Spinal cord (tissue), 9 donors: ENCODE measurements at regions not wholly inside any gene's neighbourhood (a gene's known extent, or its start where the extent isn't known, plus 50 kb on each side); places are given as distances from the start of the nearest gene placed in this dataset.

Experiments used
- DNase-seq, 6 donors: peaks; one replicate each; pipeline versions ENCODE4 v3.0.0 to v3.0.0-alpha.2; 2013 to 2015; ENCODE audit warnings: low spot score in 6 of 6, low read depth in 4 of 6
- H3K27ac ChIP-seq: one replicate; pipeline ENCODE4 v1.5.1; 2013; ENCODE audit warnings: low read depth, low read length, control low read depth
- H3K27me3 ChIP-seq: one replicate; pipeline ENCODE4 v1.6.1; 2013; ENCODE audit warnings: low read length; ENCODE audit not compliant: control insufficient read depth, insufficient read depth
- H3K36me3 ChIP-seq: one replicate; pipeline ENCODE4 v1.6.1; 2013; ENCODE audit warnings: low read length; ENCODE audit not compliant: control insufficient read depth, insufficient read depth
- H3K4me1 ChIP-seq: one replicate; pipeline ENCODE4 v1.6.1; 2013; ENCODE audit warnings: low read length; ENCODE audit not compliant: control insufficient read depth, insufficient read depth
- H3K4me3 ChIP-seq: one replicate; pipeline ENCODE4 v1.5.1; 2013; ENCODE audit warnings: low read depth, low read length, control low read depth
- H3K9me3 ChIP-seq: one replicate; pipeline ENCODE4 v1.6.1; 2013; ENCODE audit warnings: low read length; ENCODE audit not compliant: control insufficient read depth, insufficient read depth
- whole genome bisulfite sequencing: methylation state at CpG from one replicate; pipeline ENCODE4 v1.1.5; 2013; ENCODE audit warnings: missing lambda C conversion rate; ENCODE audit not compliant: insufficient coverage; 5-methylcytosine and 5-hydroxymethylcytosine counted together
- donor health status: healthy.

DNA sequence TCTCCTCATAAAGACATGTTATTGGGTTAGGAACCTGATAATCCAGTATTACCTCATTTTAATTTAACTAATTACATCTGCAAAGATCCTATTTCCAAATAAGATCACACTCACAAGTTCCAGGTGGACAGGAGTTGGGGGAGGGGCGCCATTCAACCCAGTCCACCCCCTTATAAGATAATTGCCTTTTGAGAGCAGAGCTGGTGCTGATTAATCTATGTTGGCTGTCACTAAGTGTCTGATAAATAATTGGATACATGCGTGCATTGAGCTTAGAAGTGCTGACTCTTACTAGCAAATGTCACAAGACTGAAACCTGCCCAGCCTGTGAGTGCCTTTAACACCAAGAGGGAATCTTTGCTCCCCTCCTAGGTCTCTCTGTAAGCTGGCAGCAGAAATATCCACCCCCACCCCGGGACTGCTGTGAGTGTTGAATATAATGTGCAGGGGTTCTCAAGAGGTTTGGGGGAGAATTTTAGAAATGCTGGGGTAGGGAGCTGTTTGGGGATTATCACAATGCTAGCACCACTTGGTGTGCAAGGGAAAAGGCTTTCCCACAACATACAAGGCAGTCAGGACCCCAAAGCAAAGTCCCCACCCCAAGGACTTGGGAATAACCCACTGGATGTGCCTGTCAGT, 87.5 kb downstream of the ANKRD60 start:
- H3K27me3 ChIP-seq = peaks cover 4% of the 10 kb centered on the region
- H3K27ac ChIP-seq = no peak overlapping the region
- no peak overlapping the region for H3K4me3 ChIP-seq
- no peaks in the 10 kb centered on the region for H3K36me3 ChIP-seq
- no CpG with 5 or more reads among the region's 3 CpGs for WGBS
- H3K9me3 ChIP-seq = no peaks in the 10 kb centered on the region
- no peak for DNase-seq
- peaks cover 7% of the 10 kb centered on the region for H3K4me1 ChIP-seq

DNA sequence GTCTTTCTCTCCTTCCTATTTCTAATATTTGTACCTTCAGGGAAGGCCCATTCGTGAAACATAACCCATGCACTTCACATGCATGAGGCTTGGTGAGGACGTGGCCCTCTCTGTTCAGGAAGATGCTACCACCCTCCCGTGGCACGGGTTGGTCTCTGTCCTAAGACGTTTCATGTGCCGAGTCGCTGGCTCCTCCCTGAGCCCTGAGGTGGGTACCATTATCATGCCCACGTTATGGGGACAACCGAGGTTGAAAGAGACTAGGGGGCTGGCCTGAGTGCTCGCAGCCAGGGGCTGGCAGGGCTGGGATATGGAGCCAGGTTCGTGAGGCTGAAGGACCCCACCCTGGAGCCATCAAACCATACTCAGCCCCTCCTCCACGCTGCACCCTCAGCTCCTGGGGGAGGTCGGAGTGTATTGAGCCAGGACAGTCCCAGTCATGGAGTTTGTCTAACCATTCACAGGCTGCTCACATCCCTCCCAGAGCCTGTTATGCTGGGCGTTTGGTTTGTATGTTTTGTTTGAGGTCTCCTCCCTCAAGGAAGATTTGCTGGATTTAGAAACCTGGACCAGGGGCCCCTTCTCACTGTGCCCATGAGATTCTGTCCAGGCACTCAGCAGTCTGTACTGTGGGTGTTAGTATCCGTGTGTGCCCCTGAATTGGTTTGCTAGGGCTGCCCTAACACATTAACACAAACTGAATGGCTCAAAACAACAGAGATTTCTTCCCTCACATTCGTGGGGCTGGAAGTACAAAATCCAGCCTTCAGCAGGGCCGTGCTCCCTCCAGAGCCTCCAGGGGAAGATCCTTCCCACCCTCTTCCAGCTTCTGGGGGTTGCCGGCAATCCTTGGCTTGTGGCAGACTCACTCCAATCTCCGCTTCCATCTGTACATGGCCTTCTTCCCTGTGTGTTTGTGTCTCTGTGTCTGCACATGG, 88.3 kb downstream of the ANKRD60 start:
- no peaks in the 10 kb centered on the region for H3K9me3 ChIP-seq
- H3K4me3 ChIP-seq = no peak overlapping the region
- no peak overlapping the region for H3K27ac ChIP-seq
- no peaks in the 10 kb centered on the region for H3K36me3 ChIP-seq
- peaks cover 7% of the 10 kb centered on the region for H3K27me3 ChIP-seq
- peaks cover 15% of the 10 kb centered on the region for H3K4me1 ChIP-seq
- no peak for DNase-seq
- WGBS = 83% methylated on average over 13 of the region's 19 CpGs

DNA sequence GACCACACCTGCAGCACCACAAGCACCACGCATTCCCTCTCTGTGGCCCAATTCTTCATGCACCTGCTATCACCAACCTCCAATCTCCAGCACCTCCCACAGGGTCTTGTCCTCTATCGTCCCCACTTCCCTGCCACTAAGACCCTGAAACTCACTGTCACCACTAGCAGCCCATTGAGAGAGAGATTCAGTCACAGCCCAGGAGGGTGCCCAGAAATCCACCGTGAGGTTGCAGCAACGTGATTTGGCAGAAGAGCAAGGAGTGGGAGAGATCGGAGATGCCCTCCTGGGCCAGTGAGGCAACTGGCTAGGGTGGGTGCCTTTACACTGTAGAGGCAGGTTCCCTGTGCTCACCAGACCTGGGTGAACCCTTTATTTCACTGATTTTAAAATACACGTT, 90.1 kb downstream of the ANKRD60 start:
- Histone ChIP-seq H3K36me3 (no peaks in the 10 kb centered on the region), H3K4me3 (no peak overlapping the region), H3K9me3 (no peaks in the 10 kb centered on the region), H3K27me3 (peaks cover 7% of the 10 kb centered on the region), H3K4me1 (peaks cover 17% of the 10 kb centered on the region), H3K27ac (no peak overlapping the region)
- no peak for DNase-seq
- 79% methylated on average over 4 of the region's 6 CpGs for WGBS

DNA sequence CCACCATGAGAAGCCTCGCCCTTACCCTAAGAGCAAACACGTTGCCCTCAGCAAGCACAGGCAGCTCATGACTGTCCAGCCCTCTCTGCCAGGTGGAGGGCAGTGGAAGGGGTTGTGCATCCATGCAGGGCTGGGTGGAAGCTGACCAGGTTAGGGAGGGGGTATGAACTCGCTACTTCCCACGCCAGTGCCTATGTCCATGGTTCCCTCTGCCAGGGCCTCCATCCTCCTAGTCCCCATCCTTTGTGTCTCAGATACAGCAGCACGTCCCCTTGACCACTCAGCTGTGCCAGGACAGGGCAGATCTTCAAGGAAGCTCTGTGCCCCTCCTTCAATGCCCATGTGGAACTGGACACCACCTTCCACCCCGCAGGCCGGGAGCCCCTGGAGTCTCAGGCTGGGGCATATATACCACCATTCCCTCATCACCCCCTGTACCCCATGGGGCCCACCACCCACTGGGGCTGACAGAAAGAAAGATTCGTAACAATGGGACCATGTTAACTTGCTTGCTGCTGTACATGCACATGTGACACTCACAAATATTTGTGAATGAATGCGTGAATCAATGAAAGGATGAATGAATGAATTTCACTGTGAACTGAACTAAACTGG, 90.7 kb downstream of the ANKRD60 start:
- Histone ChIP-seq H3K27me3 (peaks cover 7% of the 10 kb centered on the region), H3K36me3 (no peaks in the 10 kb centered on the region), H3K4me1 (peaks cover 18% of the 10 kb centered on the region), H3K9me3 (no peaks in the 10 kb centered on the region), H3K4me3 (no peak overlapping the region), H3K27ac (no peak overlapping the region)
- no peak for DNase-seq
- WGBS = 86% methylated on average over 9 of the region's 9 CpGs

DNA sequence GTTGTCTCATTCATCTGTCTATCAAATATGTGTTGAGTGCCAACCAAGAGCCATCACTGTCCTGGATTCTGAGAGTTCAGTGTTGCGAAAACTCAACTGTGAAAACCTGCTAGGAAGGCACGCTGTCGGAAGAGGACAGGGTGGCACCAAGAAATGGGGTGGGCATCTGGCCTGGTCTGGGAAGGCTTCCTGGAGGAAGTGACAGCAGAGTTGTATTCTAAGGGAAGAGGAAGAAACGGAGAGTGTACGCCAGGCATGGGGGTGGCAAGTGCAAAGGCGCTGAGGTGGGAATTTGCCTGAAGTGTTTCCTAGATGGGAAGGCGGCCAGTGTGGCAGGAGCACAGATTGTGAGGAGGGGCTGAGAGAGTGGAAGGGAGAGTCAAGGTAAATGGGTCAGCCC, 91.2 kb downstream of the ANKRD60 start:
- no peaks in the 10 kb centered on the region for H3K9me3 ChIP-seq
- no peaks in the 10 kb centered on the region for H3K36me3 ChIP-seq
- peaks cover 7% of the 10 kb centered on the region for H3K27me3 ChIP-seq
- H3K27ac ChIP-seq = no peak overlapping the region
- WGBS = 95% methylated on average over 7 of the region's 7 CpGs
- no peak overlapping the region for H3K4me3 ChIP-seq
- peaks cover 21% of the 10 kb centered on the region for H3K4me1 ChIP-seq
- DNase-seq = peak in 1 of 6 donors; percentile 32

DNA sequence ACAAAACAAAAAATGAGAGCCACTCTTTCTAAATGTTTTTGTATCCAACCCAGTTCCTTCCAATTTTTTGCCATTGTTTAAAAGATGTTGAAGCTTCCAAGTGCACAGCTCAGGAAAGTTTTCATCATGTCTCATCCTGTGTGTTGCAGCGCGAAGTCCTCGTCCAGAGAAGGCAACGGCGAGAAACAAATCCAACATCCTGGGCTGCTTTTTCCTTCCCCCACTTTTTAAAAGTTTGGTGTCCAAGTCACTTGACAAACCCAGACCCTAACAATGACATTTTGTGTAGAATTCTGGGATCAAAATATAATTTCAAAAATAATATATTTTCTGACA, 92.3 kb downstream of the ANKRD60 start:
- no peak for DNase-seq
- Histone ChIP-seq H3K27me3 (peaks cover 7% of the 10 kb centered on the region), H3K9me3 (no peaks in the 10 kb centered on the region), H3K27ac (peak overlapping the region; percentile 52), H3K4me1 (peaks cover 23% of the 10 kb centered on the region), H3K36me3 (no peaks in the 10 kb centered on the region), H3K4me3 (no peak overlapping the region)
- no CpG with 5 or more reads among the region's 5 CpGs for WGBS

DNA sequence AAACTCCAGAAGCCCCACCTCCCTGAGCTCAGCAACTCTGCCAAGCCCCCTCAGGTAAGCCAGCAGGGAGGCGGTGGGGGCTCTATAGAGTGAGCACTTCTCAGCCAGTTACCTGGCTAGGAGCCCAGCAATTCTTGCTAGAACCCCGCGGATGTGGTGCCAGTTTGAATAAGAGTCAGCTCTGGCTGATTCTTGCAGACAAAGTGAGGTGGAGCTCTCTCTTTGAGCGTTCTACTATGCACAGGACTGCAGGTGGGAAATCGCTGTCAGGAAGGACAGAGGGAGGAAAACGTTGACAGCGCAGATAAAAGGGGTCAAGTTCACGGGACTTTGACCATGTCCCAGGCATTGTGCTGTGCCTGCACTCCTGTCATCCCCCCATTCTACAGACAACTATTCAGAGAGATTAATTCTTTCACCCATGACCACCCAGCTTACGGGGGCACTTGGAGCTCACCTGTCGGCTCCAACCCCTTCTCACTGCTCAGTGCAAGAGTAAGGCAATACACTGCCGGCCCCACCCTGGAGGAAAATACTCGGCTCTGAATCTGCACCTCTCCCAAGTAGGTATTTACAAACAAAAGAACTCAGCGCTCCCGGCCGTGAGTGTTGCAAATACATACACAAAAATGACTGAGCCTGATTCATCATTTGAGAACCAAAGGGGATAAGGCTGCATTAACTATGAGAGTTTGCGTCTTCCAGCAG, 92.9 kb downstream of the ANKRD60 start:
- Histone ChIP-seq H3K27me3 (peaks cover 7% of the 10 kb centered on the region), H3K27ac (peak overlapping the region; percentile 52), H3K4me1 (peaks cover 28% of the 10 kb centered on the region), H3K36me3 (no peaks in the 10 kb centered on the region), H3K9me3 (no peaks in the 10 kb centered on the region), H3K4me3 (no peak overlapping the region)
- 33% methylated on average over 10 of the region's 16 CpGs for WGBS
- DNase-seq = peak in 2 of 6 donors; percentile 53 to 70

DNA sequence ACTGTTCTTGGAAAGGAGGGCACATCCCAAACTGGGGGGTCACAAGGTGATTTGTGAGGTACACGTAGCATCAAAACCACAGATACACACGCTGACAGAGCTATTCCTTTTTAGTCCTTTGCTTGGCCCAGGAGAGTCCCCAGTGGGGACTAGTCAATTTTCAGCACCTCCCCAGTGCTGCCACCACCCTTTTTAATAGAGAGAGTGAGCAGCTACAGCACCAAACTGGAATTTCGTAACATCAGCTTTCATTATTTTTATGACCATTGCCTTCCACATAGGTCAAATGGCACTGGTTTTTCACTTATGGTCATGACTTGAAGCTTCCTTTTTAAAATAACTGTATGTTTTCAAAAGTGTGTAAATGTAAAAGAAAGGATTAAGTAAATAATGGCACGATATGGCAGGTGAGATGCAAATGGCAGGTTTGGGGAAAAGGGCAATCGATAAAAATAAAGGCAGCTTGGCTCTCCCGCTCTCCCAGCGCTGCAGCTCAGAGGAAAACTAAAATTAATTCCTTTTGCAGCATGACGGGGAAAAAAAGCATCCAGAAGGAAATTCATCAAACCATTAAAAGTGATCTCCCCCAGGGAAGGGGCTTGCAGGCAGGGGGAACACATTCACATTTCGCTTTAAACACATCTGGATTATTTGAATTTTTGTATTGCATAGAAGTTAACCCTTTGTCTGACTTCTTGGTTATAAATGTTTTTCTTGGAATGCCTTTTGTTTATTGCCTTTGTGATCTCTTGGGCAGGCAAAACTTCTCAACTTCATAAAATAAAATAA, 95.2 kb downstream of the ANKRD60 start:
- Histone ChIP-seq H3K36me3 (no peaks in the 10 kb centered on the region), H3K27ac (peak overlapping the region; percentile 77), H3K27me3 (peaks cover 9% of the 10 kb centered on the region), H3K4me1 (peaks cover 50% of the 10 kb centered on the region), H3K9me3 (no peaks in the 10 kb centered on the region), H3K4me3 (no peak overlapping the region)
- WGBS = 63% methylated on average over 5 of the region's 9 CpGs
- DNase-seq = peak in 2 of 6 donors; percentile 18 to 63
